GM12878 (cell line): ENCODE measurements at regions not wholly inside any gene's neighbourhood (a gene's known extent, or its start where the extent isn't known, plus 50 kb on each side); places are given as distances from the start of the nearest gene placed in this dataset.

Experiments
- ATAC-seq: fragments of 200-7000 bp; cut with Tn5 transposase; 3 replicates; pipeline ENCODE4 v1.9.1; 2020; ENCODE audit warnings: mild to moderate bottlenecking, moderate library complexity
- BruUV-seq: library from RNA; stranded (reverse); fragments of 400-500 nt; replicated peaks from 2 replicates; lab custom pipeline; 2021; lab: Mats Ljungman, UMichigan
- CTCF ChIA-PET: fragments of 300-600 bp; sonication (Branson Sonifier 250); formaldehyde crosslinking; extraction: SDS; loops from one replicate; lab custom pipeline; 2021; ENCODE audit warnings: inconsistent platforms; lab: Yijun Ruan, JAX
- POLR2A ChIA-PET: fragments of 350-600 bp; formaldehyde crosslinking; extraction: SDS; loops from one replicate; lab custom pipeline; 2021; ENCODE audit warnings: inconsistent platforms; lab: Charles Lee
- RAD21 ChIA-PET: fragments of 300-600 bp; sonication (Branson Sonifier 250); formaldehyde crosslinking; loops from one replicate; lab custom pipeline; 2023; ENCODE audit warnings: antibody characterized with exemption; ENCODE audit not compliant: unreplicated experiment; lab: Charles Lee
- SMC1A ChIA-PET: fragments of 300-600 bp; sonication (Branson Sonifier 250); formaldehyde crosslinking; loops from one replicate; lab custom pipeline; 2023; ENCODE audit not compliant: unreplicated experiment, uncharacterized antibody; lab: Charles Lee
- DNase-seq: peaks from one replicate; pipeline ENCODE4 v3.0.0-alpha.2; 2011; ENCODE audit warnings: low read depth, low spot score
- FAIRE-seq: peaks from 3 replicates; lab custom pipeline; 2011; peaks lifted over from hg19 to GRCh38; lab: Jason Lieb, UNC
- H2AFZ ChIP-seq: 2 replicates; pipeline ENCODE4 v1.6.0; 2011; ENCODE audit warnings: low read depth, low read length, control low read depth; ENCODE audit not compliant: control insufficient read depth
- H3K27ac ChIP-seq: 2 replicates; pipeline ENCODE4 v1.5.1; 2011; ENCODE audit warnings: control low read depth; ENCODE audit not compliant: control insufficient read depth, insufficient read depth
- H3K27me3 ChIP-seq, 2 experiments: replicated peaks in 1 of 2; 2 replicates each; pipeline versions ENCODE4 v1.6.0 to v1.6.1; 2011; ENCODE audit warnings: low read length in 1 of 2; ENCODE audit not compliant: control insufficient read depth in 2 of 2, insufficient read depth in 2 of 2
- H3K36me3 ChIP-seq, 2 experiments: 2 replicates each; pipeline ENCODE4 v1.5.1; 2011; ENCODE audit warnings: low read length in 1 of 2; ENCODE audit not compliant: control insufficient read depth in 2 of 2, insufficient read depth in 2 of 2
- H3K4me1 ChIP-seq: 2 replicates; pipeline ENCODE4 v1.6.1; 2011; ENCODE audit warnings: mild to moderate bottlenecking, low read length, moderate library complexity, mixed read lengths; ENCODE audit not compliant: control insufficient read depth, insufficient read depth
- H3K4me2 ChIP-seq: 2 replicates; pipeline ENCODE4 v1.6.0; 2011; ENCODE audit warnings: control low read depth; ENCODE audit not compliant: control insufficient read depth, insufficient read depth
- H3K4me3 ChIP-seq: fragments of 200-600 bp; sonication (generic); 2 replicates; pipeline ENCODE4 v1.5.1; 2016
- H3K79me2 ChIP-seq: 2 replicates; pipeline ENCODE4 v1.6.0; 2011; ENCODE audit warnings: low read length; ENCODE audit not compliant: control insufficient read depth, insufficient read depth
- H3K9ac ChIP-seq: 2 replicates; pipeline ENCODE4 v1.8.0; 2011; ENCODE audit warnings: low read length, control low read depth, mixed read lengths; ENCODE audit not compliant: control insufficient read depth, insufficient read depth
- H3K9me3 ChIP-seq: replicated peaks from 3 replicates; pipeline ENCODE4 v1.5.1; 2011; ENCODE audit warnings: mild to moderate bottlenecking, low read length; ENCODE audit not compliant: control insufficient read depth, insufficient read depth
- H4K20me1 ChIP-seq: 2 replicates; pipeline ENCODE4 v1.6.0; 2011; ENCODE audit not compliant: control insufficient read depth, insufficient read depth
- NBN ChIP-seq: fragments of 450-650 bp; IDR thresholded peaks from 2 replicates; pipeline ENCODE4 v1.6.1; 2016
- SMAD5 ChIP-seq: IDR thresholded peaks from 2 replicates; pipeline ENCODE4 v1.6.1; 2016; ENCODE audit warnings: antibody characterized with exemption, low read depth
- SREBF1 ChIP-seq: IDR thresholded peaks from 2 replicates; pipeline ENCODE4 v1.6.1; 2012; ENCODE audit warnings: mild to moderate bottlenecking, low read length
- ZNF384 ChIP-seq: IDR thresholded peaks from 2 replicates; pipeline ENCODE4 v1.6.1; 2012; ENCODE audit warnings: low read depth, mild to moderate bottlenecking, low read length, improper control_type of control experiment, borderline replicate concordance
- ZZZ3 ChIP-seq: IDR thresholded peaks from 2 replicates; pipeline ENCODE4 v1.6.1; 2011; ENCODE audit warnings: low read depth; ENCODE audit not compliant: control insufficient read depth, insufficient read length
- WGBS: methylation state at CpG from one replicate; pipeline ENCODE4 v1.1.6; 2016; ENCODE audit warnings: low lambda C conversion rate; ENCODE audit not compliant: insufficient replicate concordance, insufficient coverage; ENCODE audit errors: missing lambda C conversion rate; 5-methylcytosine and 5-hydroxymethylcytosine counted together
- in situ Hi-C: fragments of 300-500 bp; cut with MboI; formaldehyde crosslinking; loops from 9 replicates; pipeline ENCODE4 v1.14.3; 2018; ENCODE audit warnings: mixed read lengths
- intact Hi-C: fragments of 100-400 bp; cut with micrococcal nuclease; formaldehyde crosslinking; loops from one replicate; pipeline ENCODE4 v1.14.2; 2022; ENCODE audit not compliant: unreplicated experiment
- TF ChIP-seq, protein P1 (sequence below): fragments of 450-650 bp; formaldehyde crosslinking; IDR thresholded peaks from 2 replicates; pipeline ENCODE4 v1.5.0; 2022; ENCODE audit warnings: mild to moderate bottlenecking, missing genetic modification characterization

DNA sequence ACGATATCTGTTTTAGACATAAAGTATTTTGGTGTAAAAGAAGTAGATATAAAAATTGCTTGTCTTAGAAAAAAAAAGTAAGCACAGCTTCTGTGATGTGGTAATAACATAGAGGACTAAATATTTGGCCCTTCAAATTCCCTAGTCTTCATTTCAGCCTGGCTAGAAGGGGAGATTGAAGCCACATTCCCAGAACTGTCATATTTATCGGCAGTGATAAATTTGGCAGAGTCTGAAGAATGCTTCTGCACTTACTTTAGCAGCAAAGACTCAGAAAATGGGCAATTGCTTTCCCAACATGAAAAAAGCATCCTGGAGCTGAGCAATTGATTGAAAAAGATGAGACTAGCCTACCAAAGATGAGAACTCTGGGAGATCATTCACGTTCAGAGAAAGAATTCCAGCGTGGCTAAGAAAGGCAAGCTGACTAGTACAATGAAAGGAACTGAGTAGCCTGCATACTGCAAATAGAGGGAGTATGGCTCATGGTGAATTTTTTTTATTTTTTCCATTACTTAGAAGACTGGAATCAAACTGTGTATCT lies 278.7 kb upstream of the KLHL29 start:
- SMC1A ChIA-PET: no interaction called here
- no peaks in the 10 kb centered on the region for H3K79me2 ChIP-seq
- RAD21 ChIA-PET: no interaction called here
- no peak overlapping the region for H2AFZ ChIP-seq
- intact Hi-C loops: no loop called here
- no peaks in the 10 kb centered on the region for H3K9me3 ChIP-seq
- WGBS: 9% methylated on average over 4 of the region's 4 CpGs
- H4K20me1 ChIP-seq: no peaks in the 10 kb centered on the region
- POLR2A ChIA-PET: no interaction called here
- no peaks in the 10 kb centered on the region for H3K27me3 ChIP-seq
- H3K4me1 ChIP-seq: no peaks in the 10 kb centered on the region
- H3K36me3 ChIP-seq: no peaks in the 10 kb centered on the region
- no peak for FAIRE-seq
- H3K4me3 ChIP-seq: no peak overlapping the region
- CTCF ChIA-PET: no interaction called here
- in situ Hi-C loops: no loop called here
- BruUV-seq: no TSS peak
- no peak overlapping the region for H3K27ac ChIP-seq
- DNase-seq: no peak
- ATAC-seq: no peak
- TF ChIP-seq ZZZ3 (no peak), SREBF1 (no peak), ZNF384 (no peak), SMAD5 (no peak), NBN (no peak)
- TF ChIP-seq, protein P1, sequence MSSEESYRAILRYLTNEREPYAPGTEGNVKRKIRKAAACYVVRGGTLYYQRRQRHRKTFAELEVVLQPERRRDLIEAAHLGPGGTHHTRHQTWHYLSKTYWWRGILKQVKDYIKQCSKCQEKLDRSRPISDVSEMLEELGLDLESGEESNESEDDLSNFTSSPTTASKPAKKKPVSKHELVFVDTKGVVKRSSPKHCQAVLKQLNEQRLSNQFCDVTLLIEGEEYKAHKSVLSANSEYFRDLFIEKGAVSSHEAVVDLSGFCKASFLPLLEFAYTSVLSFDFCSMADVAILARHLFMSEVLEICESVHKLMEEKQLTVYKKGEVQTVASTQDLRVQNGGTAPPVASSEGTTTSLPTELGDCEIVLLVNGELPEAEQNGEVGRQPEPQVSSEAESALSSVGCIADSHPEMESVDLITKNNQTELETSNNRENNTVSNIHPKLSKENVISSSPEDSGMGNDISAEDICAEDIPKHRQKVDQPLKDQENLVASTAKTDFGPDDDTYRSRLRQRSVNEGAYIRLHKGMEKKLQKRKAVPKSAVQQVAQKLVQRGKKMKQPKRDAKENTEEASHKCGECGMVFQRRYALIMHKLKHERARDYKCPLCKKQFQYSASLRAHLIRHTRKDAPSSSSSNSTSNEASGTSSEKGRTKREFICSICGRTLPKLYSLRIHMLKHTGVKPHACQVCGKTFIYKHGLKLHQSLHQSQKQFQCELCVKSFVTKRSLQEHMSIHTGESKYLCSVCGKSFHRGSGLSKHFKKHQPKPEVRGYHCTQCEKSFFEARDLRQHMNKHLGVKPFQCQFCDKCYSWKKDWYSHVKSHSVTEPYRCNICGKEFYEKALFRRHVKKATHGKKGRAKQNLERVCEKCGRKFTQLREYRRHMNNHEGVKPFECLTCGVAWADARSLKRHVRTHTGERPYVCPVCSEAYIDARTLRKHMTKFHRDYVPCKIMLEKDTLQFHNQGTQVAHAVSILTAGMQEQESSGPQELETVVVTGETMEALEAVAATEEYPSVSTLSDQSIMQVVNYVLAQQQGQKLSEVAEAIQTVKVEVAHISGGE: no peak
- H3K9ac ChIP-seq: no peak overlapping the region
- H3K4me2 ChIP-seq: no peak overlapping the region
